NCI-H2196 treated with DMSO at 0.1 percent for 48 hours (cell line): ENCODE measurements at regions not wholly inside any gene's neighbourhood (a gene's known extent, or its start where the extent isn't known, plus 50 kb on each side); places are given as distances from the start of the nearest gene placed in this dataset.

Source experiments
- DNase-seq: peaks from one replicate; lab custom pipeline; 2025; ENCODE audit not compliant: unreplicated experiment; lab: John Stamatoyannopoulos, UW

- no peak for DNase-seq
Measured at GRCh38 chr2:144285324-144285723, 234.6 kb downstream of the ZEB2 start.

- DNase-seq, result no peak
Measured at GRCh38 chr2:144281476-144281875, 238.4 kb downstream of the ZEB2 start.

GRCh38 chr2:144280009-144280408, 239.9 kb downstream of the ZEB2 start:
- DNase-seq, result no peak

- no peak for DNase-seq
Measured at GRCh38 chr2:144279165-144279564, 240.8 kb downstream of the ZEB2 start.

- DNase-seq, result no peak
Measured at GRCh38 chr2:144277622-144278354, 242.1 kb downstream of the ZEB2 start.

- no peak for DNase-seq
Measured at GRCh38 chr2:144275340-144275739, 244.6 kb downstream of the ZEB2 start.

GRCh38 chr2:144274131-144274530, 245.8 kb downstream of the ZEB2 start:
- no peak for DNase-seq

- DNase-seq, result no peak
Measured at GRCh38 chr2:144270951-144271350, 249.0 kb downstream of the ZEB2 start.

GRCh38 chr2:144268036-144268678, 251.8 kb downstream of the ZEB2 start:
- DNase-seq, result no peak

- no peak for DNase-seq
Measured at GRCh38 chr2:144267239-144267638, 252.7 kb downstream of the ZEB2 start.

- DNase-seq, result no peak
Measured at GRCh38 chr2:144265654-144266053, 254.3 kb downstream of the ZEB2 start.

GRCh38 chr2:144261966-144262365, 258.0 kb downstream of the ZEB2 start:
- no peak for DNase-seq

- DNase-seq, result no peak
Measured at GRCh38 chr2:144261336-144261735, 258.6 kb downstream of the ZEB2 start.

GRCh38 chr2:144259332-144259731, 260.6 kb downstream of the ZEB2 start:
- DNase-seq, result no peak

GRCh38 chr2:144258154-144258553, 261.8 kb downstream of the ZEB2 start:
- no peak for DNase-seq

GRCh38 chr2:144256996-144257707, 262.8 kb downstream of the ZEB2 start:
- DNase-seq, result no peak

GRCh38 chr2:144254342-144255235, 265.3 kb downstream of the ZEB2 start:
- DNase-seq, result no peak

GRCh38 chr2:144253743-144254142, 266.2 kb downstream of the ZEB2 start:
- no peak for DNase-seq

- no peak for DNase-seq
Measured at GRCh38 chr2:144252694-144253093, 267.2 kb downstream of the ZEB2 start.

GRCh38 chr2:144249035-144249637, 270.8 kb downstream of the ZEB2 start:
- no peak for DNase-seq
